ENCODE measurements at regions not wholly inside any gene's neighbourhood (a gene's known extent, or its start where the extent isn't known, plus 50 kb on each side); places are given as distances from the start of the nearest gene placed in this dataset.
"Not testable (repeated sequence)": the region's sequence is repeated elsewhere in the genome, so short reads cannot be mapped to it uniquely, and the experiment has no call there.

GRCh38 chr3:190972196-190972595, 109.7 kb upstream of the GMNC start:
- no peak for DNase-seq

GRCh38 chr3:190970560-190970959, 108.1 kb upstream of the GMNC start:
- no peaks in the 10 kb centered on the region for H3K79me2 ChIP-seq (ENCODE audit: low read length)

More at GRCh38 chr3:190972196-190972595, 109.7 kb upstream of the GMNC start:
- H3K36me3 ChIP-seq (ENCODE audit: insufficient read depth, low read length): no peaks in the 10 kb centered on the region
- H3K4me2 ChIP-seq (ENCODE audit: low read depth, low read length, poor library complexity, severe bottlenecking): no peak overlapping the region
- no peaks in the 10 kb centered on the region for H3K4me1 ChIP-seq (ENCODE audit: low read length)
- H3K4me3 ChIP-seq (ENCODE audit: low read length): no peak overlapping the region
- H4K20me1 ChIP-seq (ENCODE audit: insufficient read depth, low read depth, low read length): no peaks in the 10 kb centered on the region
- H3K27ac ChIP-seq (ENCODE audit: low read length): no peak overlapping the region
- peaks cover 31% of the 10 kb centered on the region for H3K9me3 ChIP-seq (ENCODE audit: low read length)
- no peak overlapping the region for H3K9ac ChIP-seq (ENCODE audit: low read length)
- H3K9me2 ChIP-seq (replicated peaks; ENCODE audit: insufficient read depth, low read length): no peaks in the 10 kb centered on the region
- no peaks in the 10 kb centered on the region; the same call in 1 of the 2 replicates for H3K27me3 ChIP-seq (ENCODE audit: low read length)
- no peak overlapping the region for H2AFZ ChIP-seq (ENCODE audit: low read length)
- no peaks in the 10 kb centered on the region for H3K79me2 ChIP-seq (ENCODE audit: low read length)

GRCh38 chr3:190968616-190969015, 106.1 kb upstream of the GMNC start:
- Histone ChIP-seq H3K36me3 (ENCODE audit: insufficient read depth, low read length) (no peaks in the 10 kb centered on the region), H3K4me2 (ENCODE audit: low read depth, low read length, poor library complexity, severe bottlenecking) (no peak overlapping the region), H4K20me1 (ENCODE audit: insufficient read depth, low read depth, low read length) (no peaks in the 10 kb centered on the region), H3K79me2 (ENCODE audit: low read length) (no peaks in the 10 kb centered on the region), H3K27ac (ENCODE audit: low read length) (no peak overlapping the region), H3K9me2 (replicated peaks; ENCODE audit: insufficient read depth, low read length) (no peaks in the 10 kb centered on the region), H3K4me1 (ENCODE audit: low read length) (no peaks in the 10 kb centered on the region), H2AFZ (ENCODE audit: low read length) (no peak overlapping the region), H3K9me3 (ENCODE audit: low read length) (peaks cover 26% of the 10 kb centered on the region), H3K4me3 (ENCODE audit: low read length) (no peak overlapping the region), H3K9ac (ENCODE audit: low read length) (no peak overlapping the region), H3K27me3 (ENCODE audit: low read length) (no peaks in the 10 kb centered on the region; the same call in 1 of the 2 replicates)
- no peak for DNase-seq

More at GRCh38 chr3:190970560-190970959, 108.1 kb upstream of the GMNC start:
- Histone ChIP-seq H4K20me1 (ENCODE audit: insufficient read depth, low read depth, low read length) (no peaks in the 10 kb centered on the region), H3K9me2 (replicated peaks; ENCODE audit: insufficient read depth, low read length) (no peaks in the 10 kb centered on the region), H3K9ac (ENCODE audit: low read length) (no peak overlapping the region), H3K4me3 (ENCODE audit: low read length) (no peak overlapping the region), H3K27ac (ENCODE audit: low read length) (no peak overlapping the region), H3K9me3 (ENCODE audit: low read length) (peaks cover 32% of the 10 kb centered on the region), H3K27me3 (ENCODE audit: low read length) (no peaks in the 10 kb centered on the region; the same call in 1 of the 2 replicates), H2AFZ (ENCODE audit: low read length) (no peak overlapping the region), H3K4me2 (ENCODE audit: low read depth, low read length, poor library complexity, severe bottlenecking) (no peak overlapping the region), H3K36me3 (ENCODE audit: insufficient read depth, low read length) (no peaks in the 10 kb centered on the region), H3K4me1 (ENCODE audit: low read length) (no peaks in the 10 kb centered on the region)
- DNase-seq: no peak

- not testable (repeated sequence) for H3K4me3 ChIP-seq (ENCODE audit: low read length); H3K27me3 ChIP-seq (ENCODE audit: low read length); H3K4me1 ChIP-seq (ENCODE audit: low read length); H3K36me3 ChIP-seq (ENCODE audit: insufficient read depth, low read length); DNase-seq; H3K79me2 ChIP-seq (ENCODE audit: low read length); H3K9me2 ChIP-seq (replicated peaks; ENCODE audit: insufficient read depth, low read length); H3K9ac ChIP-seq (ENCODE audit: low read length); H3K4me2 ChIP-seq (ENCODE audit: low read depth, low read length, poor library complexity, severe bottlenecking); H3K27ac ChIP-seq (ENCODE audit: low read length); H4K20me1 ChIP-seq (ENCODE audit: insufficient read depth, low read depth, low read length); H2AFZ ChIP-seq (ENCODE audit: low read length)
- H3K9me3 ChIP-seq (ENCODE audit: low read length): peaks cover 40% of the 10 kb centered on the region
These were observed 102.4 kb upstream of the GMNC start for GRCh38 chr3:190964931-190965330.

GRCh38 chr3:190959077-190959476, 96.6 kb upstream of the GMNC start:
- Histone ChIP-seq H2AFZ (ENCODE audit: low read length) (no peak overlapping the region), H3K9me3 (ENCODE audit: low read length) (peaks cover 37% of the 10 kb centered on the region), H3K4me3 (ENCODE audit: low read length) (no peak overlapping the region)

GRCh38 chr3:190941694-190942260, 79.3 kb upstream of the GMNC start:
- no peak overlapping the region for H2AFZ ChIP-seq (ENCODE audit: low read length)
- no peak overlapping the region for H3K4me2 ChIP-seq (ENCODE audit: low read depth, low read length, poor library complexity, severe bottlenecking)
- no peak overlapping the region for H3K9ac ChIP-seq (ENCODE audit: low read length)
- H3K27ac ChIP-seq (ENCODE audit: low read length): no peak overlapping the region
- peaks cover 36% of the 10 kb centered on the region for H3K9me3 ChIP-seq (ENCODE audit: low read length)
- H3K36me3 ChIP-seq (ENCODE audit: insufficient read depth, low read length): no peaks in the 10 kb centered on the region
- no peaks in the 10 kb centered on the region for H3K79me2 ChIP-seq (ENCODE audit: low read length)
- no peak for DNase-seq
- no peaks in the 10 kb centered on the region for H4K20me1 ChIP-seq (ENCODE audit: insufficient read depth, low read depth, low read length)
- H3K4me1 ChIP-seq (ENCODE audit: low read length): no peaks in the 10 kb centered on the region
- no peaks in the 10 kb centered on the region; the same call in 1 of the 2 replicates for H3K9me2 ChIP-seq (replicated peaks; ENCODE audit: insufficient read depth, low read length)
- no peaks in the 10 kb centered on the region for H3K27me3 ChIP-seq (ENCODE audit: low read length)
- H3K4me3 ChIP-seq (ENCODE audit: low read length): no peak overlapping the region

More at GRCh38 chr3:190959077-190959476, 96.6 kb upstream of the GMNC start:
- Histone ChIP-seq H3K4me2 (ENCODE audit: low read depth, low read length, poor library complexity, severe bottlenecking) (no peak overlapping the region), H3K79me2 (ENCODE audit: low read length) (no peaks in the 10 kb centered on the region), H3K4me1 (ENCODE audit: low read length) (no peaks in the 10 kb centered on the region), H3K9ac (ENCODE audit: low read length) (no peak overlapping the region), H3K27ac (ENCODE audit: low read length) (no peak overlapping the region), H3K9me2 (replicated peaks; ENCODE audit: insufficient read depth, low read length) (no peaks in the 10 kb centered on the region), H3K27me3 (ENCODE audit: low read length) (no peaks in the 10 kb centered on the region), H4K20me1 (ENCODE audit: insufficient read depth, low read depth, low read length) (no peaks in the 10 kb centered on the region), H3K36me3 (ENCODE audit: insufficient read depth, low read length) (no peaks in the 10 kb centered on the region)
- DNase-seq: no peak

GRCh38 chr3:190934616-190935015, 72.1 kb upstream of the GMNC start:
- H3K4me3 ChIP-seq (ENCODE audit: low read length); H3K9ac ChIP-seq (ENCODE audit: low read length); H3K9me2 ChIP-seq (replicated peaks; ENCODE audit: insufficient read depth, low read length); H3K4me1 ChIP-seq (ENCODE audit: low read length); H3K27ac ChIP-seq (ENCODE audit: low read length); DNase-seq; H4K20me1 ChIP-seq (ENCODE audit: insufficient read depth, low read depth, low read length); H3K79me2 ChIP-seq (ENCODE audit: low read length); H3K27me3 ChIP-seq (ENCODE audit: low read length); H3K36me3 ChIP-seq (ENCODE audit: insufficient read depth, low read length); H2AFZ ChIP-seq (ENCODE audit: low read length); H3K4me2 ChIP-seq (ENCODE audit: low read depth, low read length, poor library complexity, severe bottlenecking): not testable (repeated sequence)
- H3K9me3 ChIP-seq (ENCODE audit: low read length): peaks cover 44% of the 10 kb centered on the region

GRCh38 chr3:190926619-190927018, 64.1 kb upstream of the GMNC start:
- no peaks in the 10 kb centered on the region for H3K4me1 ChIP-seq (ENCODE audit: low read length)
- no peak for DNase-seq
- H3K9me2 ChIP-seq (replicated peaks; ENCODE audit: insufficient read depth, low read length): no peaks in the 10 kb centered on the region
- H3K9ac ChIP-seq (ENCODE audit: low read length): no peak overlapping the region
- H3K36me3 ChIP-seq (ENCODE audit: insufficient read depth, low read length): no peaks in the 10 kb centered on the region
- no peaks in the 10 kb centered on the region for H3K79me2 ChIP-seq (ENCODE audit: low read length)
- peaks cover 26% of the 10 kb centered on the region for H3K9me3 ChIP-seq (ENCODE audit: low read length)
- no peaks in the 10 kb centered on the region for H4K20me1 ChIP-seq (ENCODE audit: insufficient read depth, low read depth, low read length)
- no peak overlapping the region for H3K4me3 ChIP-seq (ENCODE audit: low read length)
- no peak overlapping the region for H3K4me2 ChIP-seq (ENCODE audit: low read depth, low read length, poor library complexity, severe bottlenecking)
- no peaks in the 10 kb centered on the region for H3K27me3 ChIP-seq (ENCODE audit: low read length)
- no peak overlapping the region for H3K27ac ChIP-seq (ENCODE audit: low read length)
- no peak overlapping the region for H2AFZ ChIP-seq (ENCODE audit: low read length)

Measured in Karpas-422 (cell line).